ENCODE measurements at regions not wholly inside any gene's neighbourhood (a gene's known extent, or its start where the extent isn't known, plus 50 kb on each side); places are given as distances from the start of the nearest gene placed in this dataset.

- TF ChIP-seq IRF2 (CRISPR knock-in tag; IDR thresholded peaks at IDR 0.05) = no peak
- no peak for TF ChIP-seq ZNF615 (CRISPR knock-in tag; IDR thresholded peaks at IDR 0.05; ENCODE audit: borderline replicate concordance)
- TF ChIP-seq TCF12 (IDR thresholded peaks at IDR 0.05) = no peak
- TF ChIP-seq TCF12 (CRISPR knock-in tag; IDR thresholded peaks at IDR 0.05) = no peak
- no peak for TF ChIP-seq ZMYM2 (CRISPR knock-in tag; IDR thresholded peaks at IDR 0.05)
- no peak for TF ChIP-seq RFXANK (CRISPR knock-in tag; IDR thresholded peaks at IDR 0.05)
- TF ChIP-seq ZBTB49 (CRISPR knock-in tag; IDR thresholded peaks at IDR 0.05; ENCODE audit: borderline replicate concordance) = no peak
- TF ChIP-seq ZNF337 (CRISPR knock-in tag; IDR thresholded peaks at IDR 0.05; ENCODE audit: borderline replicate concordance, low read depth) = no peak
Measured at GRCh38 chr5:35313291-35313690, 83.0 kb upstream of the PRLR start (continued).

GRCh38 chr5:35312267-35312666 lies 82.0 kb upstream of the PRLR start:
- POLR2A ChIA-PET = no interaction called here
- H3K4me2 ChIP-seq (ENCODE audit: low read depth, low read length) = no peak overlapping the region
- CTCF ChIA-PET (ENCODE audit: low intra/inter-chr PET ratio, low total read pairs) = no interaction called here
- H2AFZ ChIP-seq (ENCODE audit: low read length) = no peak overlapping the region
- TF ChIP-seq ZHX1 (CRISPR knock-in tag; IDR thresholded peaks at IDR 0.05; ENCODE audit: low read depth) (no peak), PHB2 (IDR thresholded peaks at IDR 0.05; ENCODE audit: partially characterized antibody) (no peak), E2F2 (CRISPR knock-in tag; IDR thresholded peaks at IDR 0.05; ENCODE audit: borderline replicate concordance) (no peak), FOXA3 (CRISPR knock-in tag; IDR thresholded peaks at IDR 0.05) (no peak), HDAC2 (CRISPR knock-in tag; IDR thresholded peaks at IDR 0.05) (no peak), PCBP1 (IDR thresholded peaks at IDR 0.05; ENCODE audit: borderline replicate concordance, low read depth, low read length) (no peak), MLLT10 (CRISPR knock-in tag; IDR thresholded peaks at IDR 0.05) (no peak), ZNF326 (CRISPR knock-in tag; IDR thresholded peaks at IDR 0.05; ENCODE audit: borderline replicate concordance) (no peak), ZNF367 (CRISPR knock-in tag; IDR thresholded peaks at IDR 0.05; ENCODE audit: borderline replicate concordance) (no peak), HOXA5 (CRISPR knock-in tag; IDR thresholded peaks at IDR 0.05) (no peak), ZNF234 (CRISPR knock-in tag; conservative IDR thresholded peaks at IDR 0.05) (no peak), NCOR1 (IDR thresholded peaks at IDR 0.05; ENCODE audit: borderline replicate concordance, low read length) (no peak), JUND (CRISPR knock-in tag; IDR thresholded peaks at IDR 0.05) (no peak)
- H3K4me1 ChIP-seq (ENCODE audit: insufficient read depth, low read length) = no peaks in the 10 kb centered on the region
- H3K27me3 ChIP-seq (ENCODE audit: control insufficient read depth in 1 of 2, insufficient read depth in 2 of 2, low read length in 2 of 2) = no peaks in the 10 kb centered on the region
- H3K36me3 ChIP-seq (replicated peaks in 1 of 2; ENCODE audit: control insufficient read depth in 1 of 2, insufficient read depth in 2 of 2, low read length in 2 of 2) = no peaks in the 10 kb centered on the region
- H3K4me3 ChIP-seq (replicated peaks in 1 of 3; ENCODE audit: insufficient read depth in 1 of 3, low read depth in 2 of 3, low read length in 3 of 3) = no peak overlapping the region
- DNase-seq (ENCODE audit: low spot score) = no peak
- no TSS peak for BruUV-seq (replicated peaks)
- no peaks in the 10 kb centered on the region for H3K9me3 ChIP-seq (ENCODE audit: low read length)
- no peaks in the 10 kb centered on the region for H3K79me2 ChIP-seq (ENCODE audit: insufficient read depth, low read length)
- no peak for ATAC-seq
- H3K27ac ChIP-seq (ENCODE audit: extremely low read length, insufficient read depth, low read length) = no peak overlapping the region
- intact Hi-C loops (cut with micrococcal nuclease; ENCODE audit: unreplicated experiment) = no loop called here
- H3K9ac ChIP-seq (ENCODE audit: insufficient read depth, low read depth, low read length) = no peak overlapping the region
- in situ Hi-C loops (cut with HindIII; ENCODE audit: extremely low pct_ligation_motif_present, low pct_unique_long_range_greater_than_20kb) = no loop called here
- WGBS (ENCODE audit: low lambda C conversion rate) = 12% methylated on average over 1 of the region's 1 CpG
- FAIRE-seq = no peak
- H4K20me1 ChIP-seq (ENCODE audit: insufficient read depth, low read length) = no peaks in the 10 kb centered on the region

Measured in HepG2 (cell line).